HEK293T (cell line): ENCODE measurements at regions not wholly inside any gene's neighbourhood (a gene's known extent, or its start where the extent isn't known, plus 50 kb on each side); places are given as distances from the start of the nearest gene placed in this dataset.

Experiments used
- CTBP1 ChIP-seq: fragments of 450-650 bp; IDR thresholded peaks from 2 replicates; pipeline ENCODE4 v1.6.1; 2016; ENCODE audit warnings: borderline replicate concordance
- FOXA1 ChIP-seq: fragments of 450-650 bp; IDR thresholded peaks from 2 replicates; pipeline ENCODE4 v1.6.1; 2016; ENCODE audit warnings: mild to moderate bottlenecking
- HDGF ChIP-seq: fragments of 450-650 bp; IDR thresholded peaks from 2 replicates; pipeline ENCODE4 v1.6.1; 2017; ENCODE audit warnings: antibody characterized with exemption, borderline replicate concordance
- NFRKB ChIP-seq: fragments of 450-650 bp; IDR thresholded peaks from 2 replicates; pipeline ENCODE4 v1.6.1; 2016; ENCODE audit warnings: mild to moderate bottlenecking, moderate library complexity
- SUZ12 ChIP-seq: fragments of 450-650 bp; IDR thresholded peaks from 2 replicates; pipeline ENCODE4 v1.6.1; 2016; ENCODE audit warnings: mild to moderate bottlenecking
- TF ChIP-seq, protein P1 (sequence below): fragments of 450-650 bp; IDR thresholded peaks from 2 replicates; pipeline ENCODE4 v1.6.1; 2016

- TF ChIP-seq, protein P1, sequence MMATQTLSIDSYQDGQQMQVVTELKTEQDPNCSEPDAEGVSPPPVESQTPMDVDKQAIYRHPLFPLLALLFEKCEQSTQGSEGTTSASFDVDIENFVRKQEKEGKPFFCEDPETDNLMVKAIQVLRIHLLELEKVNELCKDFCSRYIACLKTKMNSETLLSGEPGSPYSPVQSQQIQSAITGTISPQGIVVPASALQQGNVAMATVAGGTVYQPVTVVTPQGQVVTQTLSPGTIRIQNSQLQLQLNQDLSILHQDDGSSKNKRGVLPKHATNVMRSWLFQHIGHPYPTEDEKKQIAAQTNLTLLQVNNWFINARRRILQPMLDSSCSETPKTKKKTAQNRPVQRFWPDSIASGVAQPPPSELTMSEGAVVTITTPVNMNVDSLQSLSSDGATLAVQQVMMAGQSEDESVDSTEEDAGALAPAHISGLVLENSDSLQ: no peak
- TF ChIP-seq NFRKB (no peak), CTBP1 (no peak), SUZ12 (no peak), HDGF (no peak), FOXA1 (no peak)
These were observed 809.9 kb downstream of the MCTP2 start for GRCh38 chr15:95041297-95041696.
